Sigmoid colon (tissue), 3 donors: ENCODE measurements at regions not wholly inside any gene's neighbourhood (a gene's known extent, or its start where the extent isn't known, plus 50 kb on each side); places are given as distances from the start of the nearest gene placed in this dataset.

Source experiments
- CTCF ChIP-seq, 4 experiments: fragments of 450-650 bp in 3 of 4; fragments of 200-600 bp in 1 of 4; IDR thresholded peaks; one replicate each; pipeline ENCODE4 v1.5.1; 2016 to 2019; ENCODE audit warnings: antibody characterized with exemption in 4 of 4, mild to moderate bottlenecking in 3 of 4, moderate library complexity in 2 of 4
- POLR2A ChIP-seq, 2 donors: fragments of 450-650 bp; IDR thresholded peaks; one replicate each; pipeline ENCODE4 v1.6.1; 2016; ENCODE audit warnings: antibody characterized with exemption in 2 of 2, mild to moderate bottlenecking in 2 of 2, moderate library complexity in 2 of 2

- TF ChIP-seq CTCF (IDR thresholded peaks at IDR 0.05) (no peak), POLR2A (IDR thresholded peaks at IDR 0.05) (no peak)
These were observed 82.6 kb upstream of the MAOA start for GRCh38 chrX:43573441-43574015.
